H9 (cell line): ENCODE measurements at regions not wholly inside any gene's neighbourhood (a gene's known extent, or its start where the extent isn't known, plus 50 kb on each side); places are given as distances from the start of the nearest gene placed in this dataset.
"Not testable (repeated sequence)": the region's sequence is repeated elsewhere in the genome, so short reads cannot be mapped to it uniquely, and the experiment has no call there.

Experiments used
- DNase-seq: peaks from one replicate; pipeline ENCODE4 v3.0.0-alpha.2; 2017
- H2AFZ ChIP-seq: one replicate; pipeline ENCODE4 v1.6.1; 2013; ENCODE audit warnings: mild to moderate bottlenecking, low read length, control low read depth, moderate library complexity
- H2AK5ac ChIP-seq: 2 replicates; pipeline ENCODE4 v1.6.1; 2013; ENCODE audit warnings: low read length, control low read depth, mixed read lengths; ENCODE audit not compliant: insufficient read length
- H2BK120ac ChIP-seq: one replicate; pipeline ENCODE4 v1.6.1; 2013; ENCODE audit warnings: low read depth, mild to moderate bottlenecking, low read length, control low read depth, inconsistent platforms; ENCODE audit not compliant: poor library complexity, severe bottlenecking
- H2BK12ac ChIP-seq: 2 replicates; pipeline ENCODE4 v1.6.1; 2013; ENCODE audit warnings: low read length, control low read depth, mixed read lengths, low read depth; ENCODE audit not compliant: insufficient read length
- H2BK15ac ChIP-seq: 2 replicates; pipeline ENCODE4 v1.6.1; 2013; ENCODE audit warnings: low read depth, low read length, control low read depth
- H2BK20ac ChIP-seq: one replicate; pipeline ENCODE4 v1.6.1; 2013; ENCODE audit warnings: low read depth, mild to moderate bottlenecking, low read length, control low read depth, inconsistent platforms; ENCODE audit not compliant: poor library complexity, severe bottlenecking
- H2BK5ac ChIP-seq: 2 replicates; pipeline ENCODE4 v1.6.1; 2013; ENCODE audit warnings: low read length, control low read depth, mixed read lengths; ENCODE audit not compliant: insufficient read length
- H3K14ac ChIP-seq: 2 replicates; pipeline ENCODE4 v1.6.1; 2013; ENCODE audit warnings: low read length, control low read depth; ENCODE audit not compliant: insufficient read depth
- H3K18ac ChIP-seq: 2 replicates; pipeline ENCODE4 v1.6.1; 2013; ENCODE audit warnings: low read depth, mild to moderate bottlenecking, mixed read lengths, low read length, control low read depth; ENCODE audit not compliant: insufficient read length
- H3K23ac ChIP-seq: 2 replicates; pipeline ENCODE4 v1.6.1; 2013; ENCODE audit warnings: low read length, control low read depth, mixed read lengths, low read depth; ENCODE audit not compliant: insufficient read length
- H3K23me2 ChIP-seq: 2 replicates; pipeline ENCODE4 v1.6.1; 2013; ENCODE audit warnings: low read depth, mild to moderate bottlenecking, mixed read lengths, low read length, control low read depth; ENCODE audit not compliant: insufficient read length, poor library complexity, severe bottlenecking
- H3K27ac ChIP-seq: 2 replicates; pipeline ENCODE4 v1.5.1; 2013; ENCODE audit warnings: low read length, control low read depth, mixed read lengths, low read depth; ENCODE audit not compliant: insufficient read length
- H3K27me3 ChIP-seq: 2 replicates; pipeline ENCODE4 v1.6.1; 2013; ENCODE audit warnings: low read length, control low read depth, inconsistent platforms; ENCODE audit not compliant: insufficient read depth
- H3K4ac ChIP-seq: 2 replicates; pipeline ENCODE4 v1.6.1; 2013; ENCODE audit warnings: low read depth, mild to moderate bottlenecking, control low read depth, inconsistent platforms, low read length, moderate library complexity
- H3K4me1 ChIP-seq: 2 replicates; pipeline ENCODE4 v1.6.1; 2013; ENCODE audit warnings: low read length, control low read depth, inconsistent platforms; ENCODE audit not compliant: insufficient read depth
- H3K4me2 ChIP-seq: 2 replicates; pipeline ENCODE4 v1.6.1; 2013; ENCODE audit warnings: low read length, control low read depth, mixed read lengths; ENCODE audit not compliant: insufficient read length, insufficient read depth
- H3K56ac ChIP-seq: 2 replicates; pipeline ENCODE4 v1.6.1; 2013; ENCODE audit warnings: low read depth, mild to moderate bottlenecking, mixed read lengths, low read length, control low read depth; ENCODE audit not compliant: insufficient read length
- H3K79me1 ChIP-seq: 2 replicates; pipeline ENCODE4 v1.6.1; 2013; ENCODE audit warnings: low read depth, mild to moderate bottlenecking, moderate library complexity, low read length, control low read depth, inconsistent platforms; ENCODE audit not compliant: insufficient read depth, poor library complexity, severe bottlenecking
- H3K79me2 ChIP-seq: 2 replicates; pipeline ENCODE4 v1.6.1; 2013; ENCODE audit warnings: low read length, control low read depth, inconsistent platforms; ENCODE audit not compliant: insufficient read depth
- H3K9ac ChIP-seq: 2 replicates; pipeline ENCODE4 v1.6.1; 2013; ENCODE audit warnings: low read length, control low read depth, mixed read lengths; ENCODE audit not compliant: insufficient read length; ENCODE audit errors: extremely low read depth
- H3K9me3 ChIP-seq: one replicate; pipeline ENCODE4 v1.6.1; 2013; ENCODE audit warnings: low read depth, low read length, inconsistent platforms; ENCODE audit not compliant: control insufficient read depth
- H3T11ph ChIP-seq: one replicate; pipeline ENCODE4 v1.6.1; 2013; ENCODE audit warnings: mild to moderate bottlenecking, low read length, control low read depth, inconsistent platforms
- H4K20me1 ChIP-seq: one replicate; pipeline ENCODE4 v1.6.1; 2013; ENCODE audit not compliant: control insufficient read depth, insufficient read length, insufficient read depth
- H4K5ac ChIP-seq: 2 replicates; pipeline ENCODE4 v1.6.1; 2013; ENCODE audit warnings: low read depth, mild to moderate bottlenecking, mixed read lengths, low read length, control low read depth; ENCODE audit not compliant: insufficient read length
- H4K8ac ChIP-seq: replicated peaks from 2 replicates; pipeline ENCODE4 v1.6.1; 2013; ENCODE audit warnings: low read length, control low read depth, mixed read lengths, low read depth; ENCODE audit not compliant: insufficient read length
- H4K91ac ChIP-seq: 2 replicates; pipeline ENCODE4 v1.6.1; 2013; ENCODE audit warnings: low read depth, mild to moderate bottlenecking, moderate library complexity, mixed read lengths, low read length, control low read depth; ENCODE audit not compliant: insufficient read length
- H3K27ac Mint-ChIP-seq, 3 experiments: 2 replicates in 2 of 3; 3 replicates in 1 of 3; pipeline ENCODE4 v1.8.0; 2020 to 2021; ENCODE audit warnings: mixed read lengths in 3 of 3, mild to moderate bottlenecking in 1 of 3, moderate library complexity in 1 of 3
- H3K27me3 Mint-ChIP-seq: 2 replicates; pipeline ENCODE4 v1.8.0; 2021; ENCODE audit warnings: low read depth, mild to moderate bottlenecking, moderate library complexity, mixed read lengths
- H3K36me3 Mint-ChIP-seq, 3 experiments: 2 replicates in 2 of 3; 3 replicates in 1 of 3; pipeline ENCODE4 v1.8.0; 2020 to 2021; ENCODE audit warnings: low read depth in 3 of 3, mixed read lengths in 3 of 3; ENCODE audit not compliant: insufficient read depth in 1 of 3
- H3K4me1 Mint-ChIP-seq, 2 experiments: 2 replicates each; pipeline ENCODE4 v1.8.0; 2020; ENCODE audit warnings: mixed read lengths in 2 of 2
- H3K4me3 Mint-ChIP-seq, 2 experiments: 2 replicates in 1 of 2; 3 replicates in 1 of 2; pipeline ENCODE4 v1.8.0; 2020 to 2021; ENCODE audit warnings: mild to moderate bottlenecking in 2 of 2, mixed read lengths in 2 of 2, moderate library complexity in 1 of 2
- H3K9me3 Mint-ChIP-seq, 2 experiments: 2 replicates in 1 of 2; 3 replicates in 1 of 2; pipeline ENCODE4 v1.8.0; 2020; ENCODE audit warnings: mild to moderate bottlenecking in 2 of 2, mixed read lengths in 2 of 2, moderate library complexity in 1 of 2
- CTCF ChIP-seq: fragments of 200-600 bp; sonication (generic); conservative IDR thresholded peaks from 3 replicates; pipeline ENCODE4 v1.8.0; 2021; ENCODE audit warnings: antibody characterized with exemption, mild to moderate bottlenecking
- WGBS: extraction: QIAGEN DNeasy Blood & Tissue Kit; methylation state at CpG from one replicate; pipeline ENCODE4 v1.1.7; 2013; ENCODE audit warnings: missing lambda C conversion rate, low lambda C conversion rate, mixed read lengths; ENCODE audit not compliant: insufficient read length; ENCODE audit errors: extremely low coverage; 5-methylcytosine and 5-hydroxymethylcytosine counted together

- no peak for DNase-seq
- H3K4me1 Mint-ChIP-seq = peaks cover 19% of the 10 kb centered on the region in 2 experiments
- H2AFZ ChIP-seq = no peak overlapping the region
Measured at GRCh38 chr9:129412814-129413536, 207.9 kb downstream of the C9orf50 start.

GRCh38 chr9:129412176-129412813, 208.6 kb downstream of the C9orf50 start:
- not testable (repeated sequence) for H3K9ac ChIP-seq, H2BK5ac ChIP-seq, H4K20me1 ChIP-seq, H3K56ac ChIP-seq, H4K5ac ChIP-seq, H3K23me2 ChIP-seq, H3K9me3 ChIP-seq, H3K79me2 ChIP-seq, H3T11ph ChIP-seq, H3K4ac ChIP-seq, H2BK120ac ChIP-seq, H4K91ac ChIP-seq, DNase-seq, H4K8ac ChIP-seq, H2BK12ac ChIP-seq, H3K27ac ChIP-seq, H2BK20ac ChIP-seq, H3K79me1 ChIP-seq, H3K18ac ChIP-seq, H3K4me1 ChIP-seq, H3K27ac Mint-ChIP-seq, H2AK5ac ChIP-seq, H3K27me3 ChIP-seq, H3K14ac ChIP-seq, H3K23ac ChIP-seq, H2AFZ ChIP-seq, H2BK15ac ChIP-seq
- Mint-ChIP-seq H3K27me3 (peaks cover 10% of the 10 kb centered on the region), H3K36me3 (peaks cover 9 to 13% (median 9%) of the 10 kb centered on the region in 3 experiments), H3K9me3 (peaks cover 11 to 13% of the 10 kb centered on the region in 2 experiments), H3K4me3 (peak overlapping the region; percentile 69 to 82; a peak in 4 of 5 replicates), H3K4me1 (peaks cover 20% of the 10 kb centered on the region in 2 experiments)
- peak overlapping the region; percentile 20 for H3K4me2 ChIP-seq
- no CpG with 5 or more reads among the region's 11 CpGs for WGBS

More at GRCh38 chr9:129412814-129413536, 207.9 kb downstream of the C9orf50 start:
- Histone ChIP-seq H2AK5ac (no peak overlapping the region), H3K79me2 (no peaks in the 10 kb centered on the region), H3K14ac (peak overlapping the region; percentile 11; the same call in 1 of the 2 replicates), H2BK20ac (no peak overlapping the region), H3K27me3 (no peaks in the 10 kb centered on the region), H4K5ac (no peak overlapping the region), H3K23me2 (peaks cover 7% of the 10 kb centered on the region), H3K4me2 (peak overlapping the region; percentile 20), H3K18ac (peak overlapping the region; percentile 18), H3K9ac (no peak overlapping the region), H3K4ac (no peak overlapping the region; the same call in 1 of the 2 replicates), H3K27ac (no peak overlapping the region), H4K91ac (no peak overlapping the region), H3K23ac (no peak overlapping the region), H4K20me1 (no peaks in the 10 kb centered on the region), H4K8ac (no peak overlapping the region), H3K4me1 (no peaks in the 10 kb centered on the region; the same call in 1 of the 2 replicates), H3K9me3 (no peaks in the 10 kb centered on the region), H2BK15ac (no peak overlapping the region), H2BK5ac (no peak overlapping the region), H2BK120ac (peak overlapping the region; percentile 49), H2BK12ac (no peak overlapping the region), H3K56ac (no peak overlapping the region), H3T11ph (no peak overlapping the region), H3K79me1 (no peaks in the 10 kb centered on the region)
- no CpG with 5 or more reads among the region's 49 CpGs for WGBS
- Mint-ChIP-seq H3K27me3 (peaks cover 10% of the 10 kb centered on the region), H3K36me3 (peaks cover 9 to 13% (median 9%) of the 10 kb centered on the region in 3 experiments), H3K9me3 (peaks cover 11 to 13% of the 10 kb centered on the region in 2 experiments), H3K27ac (peak overlapping the region in 1 of 3 experiments; percentile 89; a peak in 2 of 7 replicates), H3K4me3 (peak overlapping the region; percentile 73 to 82)
- TF ChIP-seq CTCF = no peak
